ENCODE measurements at regions not wholly inside any gene's neighbourhood (a gene's known extent, or its start where the extent isn't known, plus 50 kb on each side); places are given as distances from the start of the nearest gene placed in this dataset.

DNA sequence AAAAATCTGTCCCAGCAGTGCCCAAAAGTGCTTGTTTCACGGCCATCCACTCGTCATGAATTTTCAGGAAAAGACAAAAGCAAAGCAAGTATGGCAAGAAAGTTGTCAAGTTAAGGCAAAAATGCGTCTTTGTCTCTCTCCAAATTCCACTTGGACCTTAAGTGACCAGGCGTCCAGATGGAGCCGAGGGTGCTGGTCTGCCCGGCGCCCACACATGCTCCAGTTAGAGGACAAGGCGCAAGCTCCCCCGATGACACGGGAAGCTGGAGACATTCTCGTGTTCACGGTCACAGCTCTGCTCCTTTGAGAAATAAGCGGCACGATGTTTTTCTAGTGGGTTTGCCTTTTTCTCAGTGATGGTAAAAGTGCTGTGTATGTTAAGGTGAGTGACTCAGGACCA lies 219.0 kb downstream of the BRD1 start:
- in situ Hi-C loops (cut with MboI; ENCODE audit: low sequenced_read_pairs), result no loop called here

- in situ Hi-C loops (cut with MboI; ENCODE audit: low sequenced_read_pairs), result no loop called here
Observed at GRCh38 chr22:49608228-49608627, 219.4 kb downstream of the BRD1 start.

DNA sequence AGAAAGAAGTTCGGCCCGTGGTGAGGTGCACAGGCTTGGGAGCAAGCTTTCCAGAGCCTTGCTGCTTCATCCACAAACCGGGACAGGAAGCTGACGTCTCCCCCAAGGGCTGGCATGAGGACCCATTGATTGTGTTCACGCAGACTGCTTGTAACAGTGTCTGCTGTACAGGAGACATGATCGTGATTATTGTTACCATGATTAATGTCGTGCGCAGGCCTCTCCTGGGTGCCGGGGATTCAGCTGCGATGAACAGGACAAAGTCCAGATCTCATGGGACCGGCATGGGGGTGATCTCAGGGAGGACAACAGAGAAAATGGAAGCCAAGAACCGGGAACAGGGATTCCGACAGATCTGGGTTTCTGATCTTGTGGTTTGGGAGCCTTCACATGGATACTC lies 219.9 kb downstream of the BRD1 start:
- in situ Hi-C loops (cut with MboI; ENCODE audit: low sequenced_read_pairs), result no loop called here

DNA sequence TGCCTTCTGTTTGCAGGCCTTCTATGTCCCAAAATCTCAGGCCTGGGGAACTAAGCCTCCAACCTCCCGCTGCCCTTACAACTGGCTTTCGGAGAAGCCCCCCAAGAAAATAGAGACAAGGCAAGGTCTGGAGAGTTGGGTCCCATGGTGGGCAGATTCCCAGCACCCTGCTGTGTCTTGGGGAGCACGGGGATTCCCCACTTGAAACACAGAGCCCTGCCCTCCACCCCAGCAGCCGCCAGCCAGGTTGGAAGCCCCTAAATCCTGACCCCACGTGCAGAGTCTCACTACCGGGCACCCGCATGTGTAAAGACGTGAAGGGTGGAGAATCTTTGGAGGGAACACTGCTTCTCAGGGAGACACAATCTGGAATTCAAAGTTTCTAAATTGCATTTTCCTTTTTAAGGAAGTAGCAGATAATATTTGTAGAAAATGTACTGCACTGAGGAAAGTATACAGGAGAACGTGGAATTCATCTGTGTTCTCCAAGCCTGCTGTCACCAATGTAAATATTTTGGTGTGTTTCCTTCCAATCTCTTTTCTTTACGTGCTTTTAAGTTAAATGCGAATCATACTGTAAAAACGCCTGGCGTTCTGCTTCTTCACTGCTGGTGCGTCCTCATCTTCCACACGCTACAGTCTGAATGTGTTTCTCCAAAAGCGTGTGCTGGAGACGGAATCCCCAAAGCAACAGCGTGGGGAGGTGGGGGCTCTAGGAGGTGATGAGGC lies 220.9 kb downstream of the BRD1 start:
- in situ Hi-C loops (cut with MboI; ENCODE audit: low sequenced_read_pairs), result no loop called here

DNA sequence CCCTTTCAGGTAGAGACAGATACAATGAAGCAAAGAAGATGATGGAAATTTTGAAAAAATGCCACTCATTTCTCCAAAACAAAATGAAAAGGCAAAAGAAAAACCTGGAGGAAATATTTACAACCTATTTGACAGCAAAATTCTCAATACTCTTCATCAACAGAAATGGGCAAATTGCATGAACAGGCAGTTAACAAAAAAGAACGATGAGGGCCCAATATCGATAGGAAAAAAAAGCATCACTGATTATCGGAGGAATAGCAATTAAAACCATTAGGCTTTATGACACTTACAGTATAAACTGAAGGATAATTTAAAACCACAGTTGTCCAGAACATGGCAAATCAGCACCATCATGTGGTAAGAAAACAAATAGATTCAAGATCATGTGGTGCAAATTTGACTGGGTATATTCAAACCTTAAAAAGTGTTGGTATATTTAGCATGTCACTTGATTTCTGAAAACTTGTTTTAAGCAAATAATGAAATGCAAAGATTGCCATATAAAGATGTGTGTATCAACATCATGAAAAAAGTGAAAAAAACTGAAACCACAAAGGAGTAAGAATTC lies 222.9 kb downstream of the BRD1 start:
- in situ Hi-C loops (cut with MboI; ENCODE audit: low sequenced_read_pairs), result no loop called here

GRCh38 chr22:49603016-49603415 lies 224.7 kb downstream of the BRD1 start:
- in situ Hi-C loops (cut with MboI; ENCODE audit: low sequenced_read_pairs), result no loop called here

- in situ Hi-C loops (cut with MboI; ENCODE audit: low sequenced_read_pairs), result no loop called here
Observed at GRCh38 chr22:49602481-49602880, 225.2 kb downstream of the BRD1 start.

- in situ Hi-C loops (cut with MboI; ENCODE audit: low sequenced_read_pairs), result no loop called here
Observed at GRCh38 chr22:49601614-49602321, 225.9 kb downstream of the BRD1 start.

- in situ Hi-C loops (cut with MboI; ENCODE audit: low sequenced_read_pairs), result no loop called here
Observed at GRCh38 chr22:49600891-49601431, 226.7 kb downstream of the BRD1 start.

DNA sequence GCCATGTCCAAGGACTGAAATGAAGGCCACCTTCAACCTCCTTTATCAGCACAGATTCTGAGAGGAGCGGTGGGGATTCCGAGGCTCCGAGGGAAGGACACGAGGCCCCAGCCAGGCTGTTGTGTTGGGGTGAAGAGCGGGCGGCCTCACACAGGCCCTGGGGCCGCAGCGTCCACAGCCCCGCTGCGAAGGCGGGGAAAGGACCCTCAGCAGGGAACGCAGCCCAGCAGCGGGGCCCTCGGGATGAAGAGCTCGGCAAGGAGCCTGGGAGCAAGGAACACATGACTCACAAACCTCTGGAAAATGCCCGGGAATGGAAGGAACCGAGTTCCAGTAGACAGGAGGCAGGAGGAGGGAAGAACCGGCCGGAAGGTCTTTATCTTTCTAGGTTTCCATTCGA lies 227.2 kb downstream of the BRD1 start:
- in situ Hi-C loops (cut with MboI; ENCODE audit: low sequenced_read_pairs), result no loop called here

DNA sequence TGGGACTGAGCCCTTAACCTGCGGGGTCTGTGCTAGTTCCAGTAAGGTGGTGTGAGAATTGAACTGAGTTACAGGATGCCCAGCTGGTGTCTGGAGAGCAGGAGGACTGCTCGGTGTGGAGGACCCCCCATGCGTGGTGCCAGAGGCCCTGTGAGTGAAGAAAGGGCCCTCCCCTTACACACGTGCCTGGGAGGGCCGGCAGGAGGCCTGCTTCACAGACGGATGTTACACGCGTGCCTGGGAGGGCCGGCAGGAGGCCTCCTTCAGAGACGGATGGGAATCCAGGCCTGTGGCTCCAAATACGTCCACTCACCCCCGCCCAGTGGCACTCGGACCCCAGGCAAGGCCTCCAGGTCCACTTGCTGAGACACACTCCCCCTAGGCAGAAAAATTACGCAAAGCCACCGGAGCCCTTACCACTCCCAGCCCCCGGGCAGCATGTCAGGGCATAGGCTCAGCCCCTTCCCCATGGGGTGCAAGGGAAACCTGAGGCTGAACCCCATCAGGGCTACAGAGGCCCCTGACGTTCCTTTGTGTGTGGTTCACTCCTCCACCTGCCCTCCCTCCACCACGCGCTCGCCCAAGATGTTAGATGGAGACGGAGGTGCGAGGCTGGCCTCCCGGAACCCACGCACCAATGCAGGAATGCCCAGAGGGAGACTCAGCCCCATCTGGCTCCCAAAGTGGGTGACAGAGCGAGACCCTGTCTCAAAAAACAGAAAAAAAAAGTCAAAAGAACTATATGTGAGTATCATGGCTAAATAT lies 227.8 kb downstream of the BRD1 start:
- in situ Hi-C loops (cut with MboI; ENCODE audit: low sequenced_read_pairs), result no loop called here

DNA sequence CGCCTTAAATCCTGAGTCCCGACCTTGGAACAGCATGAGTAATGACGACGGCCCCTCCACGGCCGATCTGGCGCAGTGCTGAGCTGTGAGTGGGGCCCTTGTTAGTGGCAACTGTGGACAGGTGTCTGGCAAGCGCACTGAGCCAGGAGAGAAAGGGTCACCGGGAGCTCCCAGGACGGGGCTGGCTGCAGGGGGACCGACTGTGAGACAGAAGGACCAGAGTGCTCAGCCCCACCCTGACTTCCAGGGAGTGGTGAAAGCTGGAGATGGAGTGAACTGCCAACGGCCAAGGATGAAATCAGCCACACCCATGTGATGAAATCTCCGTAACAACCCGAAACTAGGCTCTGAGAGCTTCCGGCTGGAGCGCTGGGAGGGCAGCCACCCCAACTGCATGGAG lies 228.6 kb downstream of the BRD1 start:
- in situ Hi-C loops (cut with MboI; ENCODE audit: low sequenced_read_pairs), result no loop called here

- in situ Hi-C loops (cut with MboI; ENCODE audit: low sequenced_read_pairs), result no loop called here
Observed at GRCh38 chr22:49598338-49598737, 229.3 kb downstream of the BRD1 start.

DNA sequence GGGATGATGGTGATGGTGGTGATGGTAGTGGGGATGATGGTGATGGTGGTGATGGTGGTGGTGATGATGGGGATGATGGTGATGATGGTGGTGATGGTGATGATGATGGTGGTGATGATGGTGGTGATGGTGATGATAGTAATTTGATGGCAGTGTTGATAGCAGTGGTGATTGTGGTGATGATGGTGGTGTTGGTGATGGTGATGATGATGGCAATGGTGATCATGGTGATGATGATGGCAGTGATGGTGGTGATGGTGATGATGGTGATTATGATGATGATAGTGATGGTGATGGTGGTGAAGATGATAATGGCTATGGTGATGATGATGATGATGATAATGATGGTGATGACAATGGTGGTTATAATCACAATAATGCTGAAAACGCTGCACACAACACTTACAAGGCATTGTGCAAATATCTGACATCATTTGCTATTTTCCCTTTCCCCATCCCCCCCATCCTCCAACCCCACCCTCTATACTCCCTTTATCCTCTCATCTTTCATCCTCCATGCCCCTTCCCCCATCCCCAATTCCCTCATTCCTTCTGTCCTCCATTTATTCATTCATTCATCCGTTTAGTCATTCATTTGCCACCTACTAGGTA lies 230.1 kb downstream of the BRD1 start:
- in situ Hi-C loops (cut with MboI; ENCODE audit: low sequenced_read_pairs), result no loop called here

DNA sequence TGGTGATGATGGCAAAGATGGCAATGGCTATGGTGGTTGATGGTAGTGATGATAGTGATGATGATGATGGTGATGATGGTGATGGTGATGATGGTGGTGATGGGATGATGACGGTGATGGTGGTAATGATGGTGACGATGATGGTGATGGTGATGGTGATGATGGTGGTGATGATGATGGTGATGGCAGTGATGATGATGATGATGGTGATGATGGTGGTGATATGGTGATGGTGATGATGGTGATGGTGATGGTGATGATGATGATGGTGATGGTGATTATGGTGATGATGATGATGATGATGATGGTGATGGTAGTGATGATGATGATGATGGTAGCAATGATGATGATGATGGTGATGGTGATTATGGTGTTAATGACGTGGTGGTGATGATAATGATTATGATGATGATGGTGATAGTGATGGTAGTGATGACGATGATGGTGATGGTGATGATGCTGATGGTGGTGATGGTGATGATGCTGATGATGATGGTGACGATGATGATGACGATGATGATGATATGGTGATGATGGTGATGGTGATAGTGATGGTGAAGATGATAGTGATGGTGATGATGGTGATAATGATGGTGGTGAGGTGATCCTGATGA lies 232.1 kb downstream of the BRD1 start:
- in situ Hi-C loops (cut with MboI; ENCODE audit: low sequenced_read_pairs), result no loop called here

GRCh38 chr22:49594078-49594477 lies 233.6 kb downstream of the BRD1 start:
- in situ Hi-C loops (cut with MboI; ENCODE audit: low sequenced_read_pairs), result no loop called here

GRCh38 chr22:49593509-49593908 lies 234.2 kb downstream of the BRD1 start:
- in situ Hi-C loops (cut with MboI; ENCODE audit: low sequenced_read_pairs), result no loop called here

DNA sequence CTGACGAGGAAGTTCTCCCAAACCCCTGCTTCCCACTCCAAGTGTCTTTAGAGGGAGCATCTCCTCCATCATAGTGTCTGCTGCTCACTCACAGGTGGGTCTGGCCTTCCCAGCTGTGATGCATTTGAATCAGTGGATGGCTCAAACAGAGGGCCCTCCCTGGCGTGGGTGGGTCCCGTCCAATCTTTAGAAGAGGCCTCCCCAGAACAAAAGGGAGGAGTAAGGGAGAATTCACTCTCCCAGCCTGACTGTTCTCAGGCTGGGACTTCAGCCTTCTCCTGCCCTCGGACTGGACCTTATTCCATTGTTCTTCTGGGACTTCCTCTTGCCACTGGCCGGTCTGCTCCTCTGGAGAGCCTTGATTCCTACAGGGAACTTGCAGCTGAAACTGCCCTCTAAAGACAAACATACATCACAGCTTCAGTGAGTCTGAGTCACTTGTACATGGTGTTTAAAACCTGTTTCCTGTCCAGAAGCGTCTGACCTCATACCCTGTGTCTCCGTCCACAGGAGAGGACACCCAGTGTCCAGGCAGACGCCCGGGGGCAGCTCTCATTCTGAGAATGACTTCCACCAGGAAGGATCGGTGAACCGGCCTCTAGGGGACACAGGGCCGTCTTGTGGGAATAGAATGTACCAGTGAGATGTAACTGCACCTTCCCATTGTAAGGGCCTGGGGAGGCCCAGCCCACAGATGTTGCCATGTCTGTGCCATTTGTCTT lies 234.7 kb downstream of the BRD1 start:
- in situ Hi-C loops (cut with MboI; ENCODE audit: low sequenced_read_pairs), result no loop called here

GRCh38 chr22:49590851-49591445 lies 236.7 kb downstream of the BRD1 start:
- in situ Hi-C loops (cut with MboI; ENCODE audit: low sequenced_read_pairs), result no loop called here
